Mesenchymal stem cell (in vitro differentiated cells and primary cell): ENCODE measurements at regions not wholly inside any gene's neighbourhood (a gene's known extent, or its start where the extent isn't known, plus 50 kb on each side); places are given as distances from the start of the nearest gene placed in this dataset.

Experiments used
- DNase-seq: peaks from one replicate; pipeline ENCODE4 v3.0.0-alpha.2; 2013
- H2AFZ ChIP-seq: one replicate; pipeline ENCODE4 v1.6.1; 2013; ENCODE audit warnings: low read depth, mild to moderate bottlenecking, control low read depth, inconsistent platforms, low read length, moderate library complexity
- H2AK5ac ChIP-seq: 2 replicates; pipeline ENCODE4 v1.6.1; 2013; ENCODE audit warnings: low read length, moderate library complexity, mild to moderate bottlenecking, inconsistent platforms; ENCODE audit not compliant: severe bottlenecking
- H2BK120ac ChIP-seq: one replicate; pipeline ENCODE4 v1.6.1; 2013; ENCODE audit warnings: low read depth, mild to moderate bottlenecking, inconsistent platforms, low read length, moderate library complexity
- H2BK12ac ChIP-seq, 2 experiments: one replicate each; pipeline ENCODE4 v1.6.1; 2013; ENCODE audit warnings: inconsistent platforms in 2 of 2, low read length in 2 of 2, mild to moderate bottlenecking in 2 of 2, moderate library complexity in 2 of 2, control low read depth in 1 of 2
- H2BK15ac ChIP-seq: one replicate; pipeline ENCODE4 v1.6.1; 2013; ENCODE audit warnings: mild to moderate bottlenecking, low read depth, inconsistent platforms; ENCODE audit not compliant: poor library complexity, severe bottlenecking
- H2BK5ac ChIP-seq: 2 replicates; pipeline ENCODE4 v1.6.1; 2013; ENCODE audit warnings: low read depth, mild to moderate bottlenecking, low read length, control low read depth, inconsistent platforms; ENCODE audit not compliant: poor library complexity, severe bottlenecking
- H3K14ac ChIP-seq, 2 experiments: one replicate each; pipeline ENCODE4 v1.6.1; 2013; ENCODE audit warnings: inconsistent platforms in 2 of 2, low read length in 2 of 2, control low read depth in 1 of 2, mild to moderate bottlenecking in 1 of 2, moderate library complexity in 1 of 2
- H3K18ac ChIP-seq, 2 experiments: one replicate each; pipeline ENCODE4 v1.6.1; 2013; ENCODE audit warnings: inconsistent platforms in 2 of 2, low read length in 2 of 2, control low read depth in 1 of 2, low read depth in 1 of 2, mild to moderate bottlenecking in 1 of 2
- H3K23ac ChIP-seq, 2 experiments: one replicate each; pipeline ENCODE4 v1.6.1; 2013; ENCODE audit warnings: inconsistent platforms in 2 of 2, low read length in 2 of 2, mild to moderate bottlenecking in 2 of 2, moderate library complexity in 2 of 2, control low read depth in 1 of 2
- H3K27ac ChIP-seq: 2 replicates; pipeline ENCODE4 v1.5.1; 2013; ENCODE audit warnings: mild to moderate bottlenecking, moderate library complexity, low read length, control low read depth, inconsistent platforms; ENCODE audit not compliant: poor library complexity, severe bottlenecking
- H3K27me3 ChIP-seq, 2 experiments: 2 replicates each; pipeline versions ENCODE4 v1.6.1 to v1.7.0; 2013; ENCODE audit warnings: low read length in 2 of 2, mild to moderate bottlenecking in 2 of 2, moderate library complexity in 2 of 2, control low read depth in 1 of 2, inconsistent platforms in 1 of 2; ENCODE audit not compliant: control insufficient read depth in 1 of 2, insufficient read depth in 1 of 2
- H3K36me3 ChIP-seq, 2 experiments: 2 replicates each; pipeline versions ENCODE4 v1.6.1 to v1.7.0; 2013; ENCODE audit warnings: low read length in 2 of 2, control low read depth in 1 of 2, inconsistent platforms in 1 of 2, low read depth in 1 of 2, mild to moderate bottlenecking in 1 of 2; ENCODE audit not compliant: insufficient read depth in 2 of 2, control insufficient read depth in 1 of 2
- H3K4ac ChIP-seq, 2 experiments: one replicate each; pipeline ENCODE4 v1.6.1; 2013; ENCODE audit warnings: inconsistent platforms in 2 of 2, low read length in 2 of 2, mild to moderate bottlenecking in 2 of 2, moderate library complexity in 2 of 2, control low read depth in 1 of 2, low read depth in 1 of 2
- H3K4me1 ChIP-seq: 2 replicates; pipeline ENCODE4 v1.6.1; 2013; ENCODE audit warnings: low read depth, low read length, control low read depth; ENCODE audit not compliant: control insufficient read depth, insufficient read depth
- H3K4me2 ChIP-seq: 2 replicates; pipeline ENCODE4 v1.6.1; 2013; ENCODE audit warnings: low read length, mild to moderate bottlenecking, inconsistent platforms; ENCODE audit not compliant: poor library complexity, severe bottlenecking
- H3K4me3 ChIP-seq, 2 experiments: 2 replicates each; pipeline versions ENCODE4 v1.5.1 to v1.7.0; 2013; ENCODE audit warnings: low read length in 2 of 2, mild to moderate bottlenecking in 2 of 2, control low read depth in 1 of 2, low read depth in 1 of 2; ENCODE audit not compliant: insufficient read depth in 1 of 2
- H3K79me1 ChIP-seq: replicated peaks from 2 replicates; pipeline ENCODE4 v1.6.1; 2013; ENCODE audit warnings: mild to moderate bottlenecking, control low read depth, low read length, inconsistent platforms; ENCODE audit not compliant: poor library complexity, severe bottlenecking
- H3K9ac ChIP-seq: 2 replicates; pipeline ENCODE4 v1.7.0; 2013; ENCODE audit warnings: mild to moderate bottlenecking, low read length, moderate library complexity
- H3K9me3 ChIP-seq: 2 replicates; pipeline ENCODE4 v1.7.0; 2013; ENCODE audit warnings: mild to moderate bottlenecking, low read length; ENCODE audit not compliant: control insufficient read depth
- H4K8ac ChIP-seq: one replicate; pipeline ENCODE4 v1.6.1; 2013; ENCODE audit warnings: inconsistent platforms, mild to moderate bottlenecking, low read length, moderate library complexity
- H4K91ac ChIP-seq: one replicate; pipeline ENCODE4 v1.6.1; 2013; ENCODE audit warnings: mild to moderate bottlenecking, low read length, inconsistent platforms
- WGBS: methylation state at CpG from one replicate; pipeline ENCODE4 v1.1.7; 2013; ENCODE audit warnings: mixed read lengths; 5-methylcytosine and 5-hydroxymethylcytosine counted together

DNA sequence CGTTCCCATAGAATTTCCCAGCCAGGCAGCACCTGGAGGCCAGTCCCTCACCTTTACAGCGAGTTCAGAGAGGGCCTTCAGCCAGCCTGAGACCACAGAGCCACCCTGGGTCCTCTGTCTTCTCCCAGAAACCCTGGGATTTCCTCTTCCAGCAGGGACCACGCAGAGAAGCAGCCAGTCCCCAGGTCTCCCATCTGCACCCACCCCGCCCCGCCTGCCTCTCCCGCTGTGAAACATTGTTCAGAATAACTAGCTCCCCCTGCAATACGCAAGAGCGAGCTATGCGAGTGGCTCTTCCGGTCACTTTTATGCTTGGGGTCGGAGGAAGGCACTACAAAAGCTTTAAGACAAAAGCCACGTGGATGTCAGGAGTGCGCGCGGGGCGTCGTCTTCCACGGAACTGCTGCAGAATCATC is 77.8 kb downstream of the SERPINA3 start:
- Histone ChIP-seq H3K4me1 (peaks cover 5% of the 10 kb centered on the region), H3K18ac (no peak overlapping the region), H3K27ac (no peak overlapping the region), H2BK15ac (no peak overlapping the region), H3K36me3 (no peaks in the 10 kb centered on the region), H3K4ac (no peak overlapping the region), H3K4me3 (no peak overlapping the region), H3K4me2 (no peak overlapping the region), H3K9me3 (no peaks in the 10 kb centered on the region), H3K79me1 (no peaks in the 10 kb centered on the region), H3K9ac (peak overlapping the region; percentile 80), H2AFZ (no peak overlapping the region), H2BK5ac (no peak overlapping the region), H4K8ac (no peak overlapping the region), H3K23ac (no peak overlapping the region), H4K91ac (no peak overlapping the region), H3K27me3 (peaks cover 0 to 4% of the 10 kb centered on the region in 2 experiments), H2BK120ac (no peak overlapping the region), H3K14ac (no peak overlapping the region), H2BK12ac (no peak overlapping the region), H2AK5ac (no peak overlapping the region)
- DNase-seq = no peak
- WGBS = 80% methylated on average over 18 of the region's 18 CpGs

DNA sequence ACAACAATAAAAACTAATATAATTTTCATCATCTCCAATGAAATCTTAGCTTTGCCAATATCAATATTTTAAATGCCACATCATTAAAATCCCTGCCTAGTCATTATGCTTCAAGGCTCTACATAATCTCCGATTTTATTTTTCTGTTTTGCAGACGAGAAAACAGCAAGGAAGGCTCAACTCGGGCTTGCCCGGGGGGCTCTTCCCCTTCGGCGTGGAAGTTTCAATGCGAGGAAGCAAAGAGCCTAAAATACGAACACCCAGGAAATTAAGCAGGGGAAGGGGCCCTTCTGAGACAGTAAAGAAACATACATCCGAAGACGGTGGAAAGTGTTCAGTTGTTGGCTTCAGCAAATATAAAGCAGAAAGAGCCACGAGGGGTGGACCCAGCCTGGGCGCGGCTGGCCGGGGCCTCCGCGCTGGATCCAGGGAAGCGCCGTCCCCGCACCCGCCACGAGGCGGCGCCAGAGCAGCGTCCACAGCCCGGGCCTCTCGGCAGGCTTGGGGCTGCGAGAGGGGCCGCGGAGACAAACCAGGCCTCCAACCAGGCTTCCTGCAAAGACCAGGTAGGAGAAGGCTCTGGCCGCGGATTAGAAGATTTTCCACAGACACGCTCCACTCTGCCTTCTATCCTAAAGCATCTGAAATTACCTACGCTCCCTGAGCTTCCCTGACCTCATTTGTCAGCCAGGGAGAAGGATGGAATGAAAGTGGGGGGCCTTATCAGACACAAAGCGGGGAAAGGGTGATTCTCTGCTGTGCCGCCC is 77.2 kb downstream of the SERPINA3 start:
- H4K8ac ChIP-seq = no peak overlapping the region
- H2BK15ac ChIP-seq = no peak overlapping the region
- peak; percentile 20 for DNase-seq
- no peak overlapping the region for H2BK5ac ChIP-seq
- H4K91ac ChIP-seq = no peak overlapping the region
- H3K14ac ChIP-seq = no peak overlapping the region
- 18% methylated on average over 33 of the region's 35 CpGs for WGBS
- H2BK120ac ChIP-seq = no peak overlapping the region
- no peaks in the 10 kb centered on the region for H3K36me3 ChIP-seq
- no peak overlapping the region for H3K23ac ChIP-seq
- H3K27ac ChIP-seq = no peak overlapping the region
- H2BK12ac ChIP-seq = no peak overlapping the region
- peak overlapping the region in 1 of 2 experiments; percentile 72 for H3K4me3 ChIP-seq
- H3K79me1 ChIP-seq = no peaks in the 10 kb centered on the region
- H3K4me1 ChIP-seq = peaks cover 2% of the 10 kb centered on the region
- no peak overlapping the region for H3K4ac ChIP-seq
- H3K9me3 ChIP-seq = no peaks in the 10 kb centered on the region
- peaks cover 0 to 4% of the 10 kb centered on the region in 2 experiments for H3K27me3 ChIP-seq
- no peak overlapping the region for H2AFZ ChIP-seq
- no peak overlapping the region for H2AK5ac ChIP-seq
- H3K18ac ChIP-seq = no peak overlapping the region
- peak overlapping the region; percentile 80 for H3K9ac ChIP-seq
- peak overlapping the region; percentile 60 for H3K4me2 ChIP-seq

DNA sequence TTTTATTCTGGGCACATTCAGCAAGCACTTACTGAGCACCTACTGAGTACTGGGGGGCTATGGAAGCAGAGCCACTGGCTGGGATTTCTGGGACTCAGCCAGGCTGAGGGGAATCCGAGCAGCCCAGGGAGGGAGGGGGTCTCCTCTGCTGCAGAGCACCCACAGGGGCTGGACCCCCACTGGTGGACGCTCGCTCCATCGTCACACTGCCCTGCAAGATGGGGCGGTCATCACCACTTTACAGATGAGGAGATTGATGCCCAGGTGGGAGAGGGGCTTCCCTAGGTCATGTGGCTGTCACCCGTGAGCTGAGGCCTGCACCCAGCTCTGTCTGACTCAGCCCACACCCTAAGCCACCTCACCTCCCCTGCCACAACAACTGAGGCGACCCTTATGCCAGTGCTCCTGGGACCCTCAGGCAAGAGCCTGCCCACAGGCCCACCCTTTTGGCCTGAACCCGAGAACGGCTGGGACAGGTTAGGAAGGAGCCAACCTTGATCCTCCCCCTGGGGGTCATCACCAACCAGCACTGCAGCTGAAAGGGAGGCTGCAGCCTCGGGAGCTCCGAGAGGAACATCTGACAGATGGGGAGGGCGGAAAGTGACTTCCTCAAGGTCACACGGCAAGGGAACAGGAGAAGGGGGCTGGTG is 74.4 kb downstream of the SERPINA3 start:
- no peak overlapping the region for H2AFZ ChIP-seq
- H4K8ac ChIP-seq = no peak overlapping the region
- no peak overlapping the region for H4K91ac ChIP-seq
- no peak overlapping the region for H2AK5ac ChIP-seq
- H3K14ac ChIP-seq = no peak overlapping the region
- no peak overlapping the region for H3K27ac ChIP-seq
- no peak overlapping the region for H3K18ac ChIP-seq
- H3K79me1 ChIP-seq = no peaks in the 10 kb centered on the region
- no peak overlapping the region for H3K4me3 ChIP-seq
- H3K4me1 ChIP-seq = peaks cover 6% of the 10 kb centered on the region
- no peak overlapping the region for H2BK15ac ChIP-seq
- 85% methylated on average over 13 of the region's 13 CpGs for WGBS
- no peak overlapping the region for H3K9ac ChIP-seq
- no peak overlapping the region for H2BK5ac ChIP-seq
- peaks cover 3 to 14% of the 10 kb centered on the region in 2 experiments for H3K27me3 ChIP-seq
- no peak overlapping the region for H2BK120ac ChIP-seq
- H3K4me2 ChIP-seq = no peak overlapping the region
- H3K4ac ChIP-seq = no peak overlapping the region
- DNase-seq = no peak
- H3K23ac ChIP-seq = no peak overlapping the region
- H3K36me3 ChIP-seq = no peaks in the 10 kb centered on the region
- no peak overlapping the region for H2BK12ac ChIP-seq
- no peaks in the 10 kb centered on the region for H3K9me3 ChIP-seq

DNA sequence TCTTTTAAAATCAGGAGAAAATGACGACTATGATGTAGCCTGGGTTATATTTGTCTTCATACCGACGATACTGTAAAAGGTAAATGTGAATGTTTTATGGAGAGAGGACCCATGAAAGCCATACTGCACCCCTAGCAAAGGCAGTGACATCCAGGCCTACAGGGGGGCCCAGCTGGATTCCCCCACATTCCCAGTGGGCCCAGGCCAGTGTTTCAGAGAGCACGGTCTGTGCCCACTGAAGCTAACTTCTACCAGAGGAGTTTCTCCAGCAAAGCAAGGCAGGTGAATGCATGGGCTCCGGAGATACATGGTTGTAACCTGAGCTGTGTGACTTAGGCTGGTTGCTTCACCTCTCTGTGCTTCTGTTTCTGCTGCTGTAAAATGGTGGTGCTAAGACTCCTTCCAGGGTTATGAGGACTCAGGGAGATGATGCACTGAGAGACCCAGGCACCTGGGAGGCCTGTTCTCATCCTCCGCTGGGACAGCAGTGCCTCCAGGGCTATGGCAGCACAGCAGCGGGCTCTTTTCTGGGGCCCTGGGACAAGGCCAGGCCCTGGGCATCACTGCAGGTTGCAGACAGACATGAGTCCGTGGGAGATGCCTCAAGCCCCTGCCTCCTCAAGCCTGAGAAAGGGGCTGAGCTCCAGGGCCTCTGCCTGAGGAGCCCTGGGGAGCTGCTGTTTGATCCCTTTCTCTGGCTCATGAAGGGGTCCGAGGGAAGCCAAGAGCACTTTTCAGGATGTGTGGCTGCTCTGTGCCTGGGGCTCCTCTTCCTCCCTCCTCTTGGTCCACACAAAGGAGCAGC is 73.7 kb downstream of the SERPINA3 start:
- no peak overlapping the region for H3K4me3 ChIP-seq
- no peak overlapping the region for H2AK5ac ChIP-seq
- H3K9ac ChIP-seq = no peak overlapping the region
- peaks cover 8% of the 10 kb centered on the region for H3K4me1 ChIP-seq
- no peak overlapping the region for H3K14ac ChIP-seq
- no peaks in the 10 kb centered on the region for H3K36me3 ChIP-seq
- no peak overlapping the region for H2BK15ac ChIP-seq
- no peaks in the 10 kb centered on the region for H3K9me3 ChIP-seq
- no peak overlapping the region for H2BK12ac ChIP-seq
- no peak overlapping the region for H3K4me2 ChIP-seq
- H2BK5ac ChIP-seq = no peak overlapping the region
- H3K27me3 ChIP-seq = peaks cover 3 to 14% of the 10 kb centered on the region in 2 experiments
- no peak overlapping the region for H2AFZ ChIP-seq
- no peaks in the 10 kb centered on the region for H3K79me1 ChIP-seq
- H3K4ac ChIP-seq = no peak overlapping the region
- no peak overlapping the region for H4K91ac ChIP-seq
- no peak overlapping the region for H3K23ac ChIP-seq
- H3K27ac ChIP-seq = no peak overlapping the region
- DNase-seq = no peak
- no peak overlapping the region for H2BK120ac ChIP-seq
- H4K8ac ChIP-seq = no peak overlapping the region
- no peak overlapping the region for H3K18ac ChIP-seq
- WGBS = 78% methylated on average over 9 of the region's 9 CpGs
